ENCODE measurements at regions not wholly inside any gene's neighbourhood (a gene's known extent, or its start where the extent isn't known, plus 50 kb on each side); places are given as distances from the start of the nearest gene placed in this dataset.

GRCh38 chr12:86590296-86590695 is 334.1 kb upstream of the MGAT4C start:
- no peaks in the 10 kb centered on the region for H3K79me1 ChIP-seq (replicated peaks; ENCODE audit: low read length, poor library complexity, severe bottlenecking)
- no peak overlapping the region for H3K4me2 ChIP-seq (ENCODE audit: low read length, poor library complexity, severe bottlenecking)
- no peak overlapping the region for H3K9ac ChIP-seq (ENCODE audit: low read length)
- no peak overlapping the region for H3K23ac ChIP-seq (ENCODE audit: low read length in 2 of 2)
- no peak for DNase-seq
- H3K9me3 ChIP-seq (ENCODE audit: control insufficient read depth, low read length), result peaks cover 3% of the 10 kb centered on the region
- no peaks in the 10 kb centered on the region for H3K36me3 ChIP-seq (ENCODE audit: control insufficient read depth in 1 of 2, insufficient read depth in 2 of 2, low read depth in 1 of 2, low read length in 2 of 2)
- H4K8ac ChIP-seq (ENCODE audit: low read length), result no peak overlapping the region
- H3K18ac ChIP-seq (ENCODE audit: low read depth in 1 of 2, low read length in 2 of 2), result no peak overlapping the region
- no peak overlapping the region for H3K4me3 ChIP-seq (ENCODE audit: insufficient read depth in 1 of 2, low read depth in 1 of 2, low read length in 2 of 2)
- H2BK12ac ChIP-seq (ENCODE audit: low read length in 2 of 2), result no peak overlapping the region
- H2AFZ ChIP-seq (ENCODE audit: low read depth, low read length), result no peak overlapping the region
- H3K4ac ChIP-seq (ENCODE audit: low read depth in 1 of 2, low read length in 2 of 2), result no peak overlapping the region
- no peak overlapping the region for H4K91ac ChIP-seq (ENCODE audit: low read length)
- no peak overlapping the region for H2AK5ac ChIP-seq (ENCODE audit: low read length, severe bottlenecking)
- no peaks in the 10 kb centered on the region for H3K4me1 ChIP-seq (ENCODE audit: control insufficient read depth, insufficient read depth, low read depth, low read length)
- no peak overlapping the region for H2BK5ac ChIP-seq (ENCODE audit: low read depth, low read length, poor library complexity, severe bottlenecking)
- H3K14ac ChIP-seq (ENCODE audit: low read length in 2 of 2), result no peak overlapping the region
- no peak overlapping the region for H2BK120ac ChIP-seq (ENCODE audit: low read depth, low read length)
- no peaks in the 10 kb centered on the region for H3K27me3 ChIP-seq (ENCODE audit: control insufficient read depth in 1 of 2, insufficient read depth in 1 of 2, low read length in 2 of 2)
- no peak overlapping the region for H2BK15ac ChIP-seq (ENCODE audit: low read depth, poor library complexity, severe bottlenecking)
- H3K27ac ChIP-seq (ENCODE audit: low read length, poor library complexity, severe bottlenecking), result no peak overlapping the region

GRCh38 chr12:86574143-86574542 is 318.0 kb upstream of the MGAT4C start:
- Histone ChIP-seq H3K4ac (ENCODE audit: low read depth in 1 of 2, low read length in 2 of 2) (no peak overlapping the region), H3K4me3 (ENCODE audit: insufficient read depth in 1 of 2, low read depth in 1 of 2, low read length in 2 of 2) (no peak overlapping the region), H2AFZ (ENCODE audit: low read depth, low read length) (no peak overlapping the region), H2AK5ac (ENCODE audit: low read length, severe bottlenecking) (no peak overlapping the region), H3K79me1 (replicated peaks; ENCODE audit: low read length, poor library complexity, severe bottlenecking) (no peaks in the 10 kb centered on the region), H4K91ac (ENCODE audit: low read length) (no peak overlapping the region), H3K27ac (ENCODE audit: low read length, poor library complexity, severe bottlenecking) (no peak overlapping the region), H3K18ac (ENCODE audit: low read depth in 1 of 2, low read length in 2 of 2) (no peak overlapping the region), H3K9me3 (ENCODE audit: control insufficient read depth, low read length) (no peaks in the 10 kb centered on the region), H3K27me3 (ENCODE audit: control insufficient read depth in 1 of 2, insufficient read depth in 1 of 2, low read length in 2 of 2) (no peaks in the 10 kb centered on the region), H4K8ac (ENCODE audit: low read length) (no peak overlapping the region), H3K36me3 (ENCODE audit: control insufficient read depth in 1 of 2, insufficient read depth in 2 of 2, low read depth in 1 of 2, low read length in 2 of 2) (no peaks in the 10 kb centered on the region), H3K4me2 (ENCODE audit: low read length, poor library complexity, severe bottlenecking) (no peak overlapping the region), H2BK120ac (ENCODE audit: low read depth, low read length) (no peak overlapping the region), H3K14ac (ENCODE audit: low read length in 2 of 2) (no peak overlapping the region), H3K9ac (ENCODE audit: low read length) (no peak overlapping the region), H2BK12ac (ENCODE audit: low read length in 2 of 2) (no peak overlapping the region), H3K4me1 (ENCODE audit: control insufficient read depth, insufficient read depth, low read depth, low read length) (no peaks in the 10 kb centered on the region), H3K23ac (ENCODE audit: low read length in 2 of 2) (no peak overlapping the region), H2BK5ac (ENCODE audit: low read depth, low read length, poor library complexity, severe bottlenecking) (no peak overlapping the region), H2BK15ac (ENCODE audit: low read depth, poor library complexity, severe bottlenecking) (no peak overlapping the region)
- no peak for DNase-seq

- no peaks in the 10 kb centered on the region for H3K27me3 ChIP-seq (ENCODE audit: control insufficient read depth in 1 of 2, insufficient read depth in 1 of 2, low read length in 2 of 2)
- H2AFZ ChIP-seq (ENCODE audit: low read depth, low read length), result no peak overlapping the region
- H3K4me2 ChIP-seq (ENCODE audit: low read length, poor library complexity, severe bottlenecking), result no peak overlapping the region
- H3K4me3 ChIP-seq (ENCODE audit: insufficient read depth in 1 of 2, low read depth in 1 of 2, low read length in 2 of 2), result no peak overlapping the region
- H3K23ac ChIP-seq (ENCODE audit: low read length in 2 of 2), result no peak overlapping the region
- no peak overlapping the region for H3K9ac ChIP-seq (ENCODE audit: low read length)
- no peaks in the 10 kb centered on the region for H3K36me3 ChIP-seq (ENCODE audit: control insufficient read depth in 1 of 2, insufficient read depth in 2 of 2, low read depth in 1 of 2, low read length in 2 of 2)
- no peak overlapping the region for H4K8ac ChIP-seq (ENCODE audit: low read length)
- no peak overlapping the region for H3K18ac ChIP-seq (ENCODE audit: low read depth in 1 of 2, low read length in 2 of 2)
- no peak overlapping the region for H2BK5ac ChIP-seq (ENCODE audit: low read depth, low read length, poor library complexity, severe bottlenecking)
- no peak overlapping the region for H4K91ac ChIP-seq (ENCODE audit: low read length)
- H3K4ac ChIP-seq (ENCODE audit: low read depth in 1 of 2, low read length in 2 of 2), result no peak overlapping the region
- no peak overlapping the region for H2AK5ac ChIP-seq (ENCODE audit: low read length, severe bottlenecking)
- no peaks in the 10 kb centered on the region for H3K4me1 ChIP-seq (ENCODE audit: control insufficient read depth, insufficient read depth, low read depth, low read length)
- no peak overlapping the region for H3K27ac ChIP-seq (ENCODE audit: low read length, poor library complexity, severe bottlenecking)
- peaks cover 8% of the 10 kb centered on the region for H3K9me3 ChIP-seq (ENCODE audit: control insufficient read depth, low read length)
- H3K79me1 ChIP-seq (replicated peaks; ENCODE audit: low read length, poor library complexity, severe bottlenecking), result no peaks in the 10 kb centered on the region
- 0% methylated on average over 1 of the region's 1 CpG for whole genome bisulfite sequencing
- no peak overlapping the region for H2BK15ac ChIP-seq (ENCODE audit: low read depth, poor library complexity, severe bottlenecking)
- no peak overlapping the region for H2BK12ac ChIP-seq (ENCODE audit: low read length in 2 of 2)
- H2BK120ac ChIP-seq (ENCODE audit: low read depth, low read length), result no peak overlapping the region
- H3K14ac ChIP-seq (ENCODE audit: low read length in 2 of 2), result no peak overlapping the region
- no peak for DNase-seq
These were observed 316.3 kb upstream of the MGAT4C start for GRCh38 chr12:86572455-86572854.

GRCh38 chr12:86565038-86565437 is 308.8 kb upstream of the MGAT4C start:
- Histone ChIP-seq H4K91ac (ENCODE audit: low read length) (no peak overlapping the region), H2BK12ac (ENCODE audit: low read length in 2 of 2) (no peak overlapping the region), H3K4me1 (ENCODE audit: control insufficient read depth, insufficient read depth, low read depth, low read length) (no peaks in the 10 kb centered on the region), H3K9ac (ENCODE audit: low read length) (no peak overlapping the region), H3K27me3 (ENCODE audit: control insufficient read depth in 1 of 2, insufficient read depth in 1 of 2, low read length in 2 of 2) (no peaks in the 10 kb centered on the region), H3K4me2 (ENCODE audit: low read length, poor library complexity, severe bottlenecking) (no peak overlapping the region), H3K14ac (ENCODE audit: low read length in 2 of 2) (no peak overlapping the region), H2AFZ (ENCODE audit: low read depth, low read length) (no peak overlapping the region), H3K18ac (ENCODE audit: low read depth in 1 of 2, low read length in 2 of 2) (no peak overlapping the region), H3K36me3 (ENCODE audit: control insufficient read depth in 1 of 2, insufficient read depth in 2 of 2, low read depth in 1 of 2, low read length in 2 of 2) (no peaks in the 10 kb centered on the region), H3K4me3 (ENCODE audit: insufficient read depth in 1 of 2, low read depth in 1 of 2, low read length in 2 of 2) (no peak overlapping the region), H2AK5ac (ENCODE audit: low read length, severe bottlenecking) (no peak overlapping the region), H2BK5ac (ENCODE audit: low read depth, low read length, poor library complexity, severe bottlenecking) (no peak overlapping the region), H3K9me3 (ENCODE audit: control insufficient read depth, low read length) (peaks cover 30% of the 10 kb centered on the region), H3K79me1 (replicated peaks; ENCODE audit: low read length, poor library complexity, severe bottlenecking) (no peaks in the 10 kb centered on the region), H3K23ac (ENCODE audit: low read length in 2 of 2) (no peak overlapping the region), H2BK15ac (ENCODE audit: low read depth, poor library complexity, severe bottlenecking) (no peak overlapping the region), H3K4ac (ENCODE audit: low read depth in 1 of 2, low read length in 2 of 2) (no peak overlapping the region), H3K27ac (ENCODE audit: low read length, poor library complexity, severe bottlenecking) (no peak overlapping the region), H2BK120ac (ENCODE audit: low read depth, low read length) (no peak overlapping the region), H4K8ac (ENCODE audit: low read length) (no peak overlapping the region)
- DNase-seq, result no peak
- 94% methylated on average over 2 of the region's 2 CpGs for WGBS

Measured in mesenchymal stem cell (in vitro differentiated cells and primary cell).